Natural killer cell (primary cell): ENCODE measurements at regions not wholly inside any gene's neighbourhood (a gene's known extent, or its start where the extent isn't known, plus 50 kb on each side); places are given as distances from the start of the nearest gene placed in this dataset.

Experiments
- ATAC-seq, 3 donors: fragments of 150-1000 bp in 2 of 3; fragments of 200-7000 bp in 1 of 3; cut with Tn5 transposase; 1 replicate in 1 of 3; 2 replicates in 2 of 3; pipeline ENCODE4 v1.10.0; 2021; ENCODE audit warnings: mild to moderate bottlenecking in 2 of 3, moderate library complexity in 2 of 3
- DNase-seq, 2 donors: peaks; one replicate each; pipeline versions ENCODE4 v3.0.0 to v3.0.0-alpha.2; 2013 to 2021; ENCODE audit warnings: mixed read lengths in 1 of 2
- H3K27ac ChIP-seq: one replicate; pipeline ENCODE4 v1.5.1; 2013; ENCODE audit warnings: mild to moderate bottlenecking, low read length
- H3K27me3 ChIP-seq: one replicate; pipeline ENCODE4 v1.6.1; 2013; ENCODE audit warnings: low read length; ENCODE audit not compliant: control insufficient read depth, insufficient read depth
- H3K36me3 ChIP-seq: one replicate; pipeline ENCODE4 v1.6.1; 2013; ENCODE audit warnings: low read length; ENCODE audit not compliant: control insufficient read depth, insufficient read depth
- H3K4me1 ChIP-seq: one replicate; pipeline ENCODE4 v1.6.1; 2013; ENCODE audit warnings: low read length; ENCODE audit not compliant: control insufficient read depth, insufficient read depth
- H3K4me3 ChIP-seq: one replicate; pipeline ENCODE4 v1.5.1; 2013; ENCODE audit warnings: low read length
- H3K9me3 ChIP-seq: one replicate; pipeline ENCODE4 v1.6.1; 2013; ENCODE audit warnings: low read length; ENCODE audit not compliant: control insufficient read depth, insufficient read depth
- H3K27ac Mint-ChIP-seq, 2 donors: one replicate each; pipeline ENCODE4 v1.8.0; 2022; ENCODE audit warnings: mild to moderate bottlenecking in 2 of 2, mixed read lengths in 2 of 2, moderate library complexity in 1 of 2
- H3K27me3 Mint-ChIP-seq, 2 donors: one replicate each; pipeline ENCODE4 v1.8.0; 2022; ENCODE audit warnings: low read depth in 2 of 2, mixed read lengths in 2 of 2
- H3K36me3 Mint-ChIP-seq: one replicate; pipeline ENCODE4 v1.8.0; 2022; ENCODE audit warnings: mixed read lengths
- H3K4me1 Mint-ChIP-seq, 2 donors: one replicate each; pipeline ENCODE4 v1.8.0; 2022; ENCODE audit warnings: mixed read lengths in 2 of 2
- H3K4me3 Mint-ChIP-seq: one replicate; pipeline ENCODE4 v1.8.0; 2022; ENCODE audit warnings: mild to moderate bottlenecking, moderate library complexity, mixed read lengths
- H3K9me3 Mint-ChIP-seq, 2 donors: one replicate each; pipeline ENCODE4 v1.8.0; 2022; ENCODE audit warnings: mixed read lengths in 2 of 2
- WGBS: methylation state at CpG from one replicate; pipeline ENCODE4 v1.1.7; 2013; ENCODE audit warnings: missing lambda C conversion rate; ENCODE audit not compliant: insufficient coverage; 5-methylcytosine and 5-hydroxymethylcytosine counted together
- intact Hi-C: fragments of 100-400 bp; cut with micrococcal nuclease; formaldehyde crosslinking; loops from one replicate; pipeline ENCODE4 v1.14.2; 2022
- TF ChIP-seq, protein P1 (sequence below): fragments of 200-600 bp; IDR thresholded peaks from one replicate; pipeline ENCODE4 v1.8.0; 2022; ENCODE audit warnings: antibody characterized with exemption

DNA sequence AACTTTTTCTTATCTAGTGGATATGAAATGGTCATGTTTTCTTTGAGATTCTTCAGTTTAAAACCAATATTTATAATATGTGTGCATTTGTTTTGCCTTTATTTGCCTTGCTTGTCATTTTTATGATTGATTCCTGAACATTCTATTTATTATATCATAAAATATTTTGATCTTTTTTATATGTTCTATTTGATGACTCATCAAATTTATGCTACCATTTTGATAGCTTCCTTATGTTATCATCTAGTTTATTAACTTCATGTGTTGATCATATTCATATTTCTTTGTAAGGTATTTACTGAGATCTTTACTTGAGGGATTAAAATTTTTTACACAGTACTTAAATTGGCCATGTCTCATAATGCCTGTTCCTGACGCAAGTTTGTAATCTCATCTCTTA is 1650.0 kb downstream of the AMY1C start:
- H3K4me3 ChIP-seq, result no peak overlapping the region
- TF ChIP-seq, protein P1, sequence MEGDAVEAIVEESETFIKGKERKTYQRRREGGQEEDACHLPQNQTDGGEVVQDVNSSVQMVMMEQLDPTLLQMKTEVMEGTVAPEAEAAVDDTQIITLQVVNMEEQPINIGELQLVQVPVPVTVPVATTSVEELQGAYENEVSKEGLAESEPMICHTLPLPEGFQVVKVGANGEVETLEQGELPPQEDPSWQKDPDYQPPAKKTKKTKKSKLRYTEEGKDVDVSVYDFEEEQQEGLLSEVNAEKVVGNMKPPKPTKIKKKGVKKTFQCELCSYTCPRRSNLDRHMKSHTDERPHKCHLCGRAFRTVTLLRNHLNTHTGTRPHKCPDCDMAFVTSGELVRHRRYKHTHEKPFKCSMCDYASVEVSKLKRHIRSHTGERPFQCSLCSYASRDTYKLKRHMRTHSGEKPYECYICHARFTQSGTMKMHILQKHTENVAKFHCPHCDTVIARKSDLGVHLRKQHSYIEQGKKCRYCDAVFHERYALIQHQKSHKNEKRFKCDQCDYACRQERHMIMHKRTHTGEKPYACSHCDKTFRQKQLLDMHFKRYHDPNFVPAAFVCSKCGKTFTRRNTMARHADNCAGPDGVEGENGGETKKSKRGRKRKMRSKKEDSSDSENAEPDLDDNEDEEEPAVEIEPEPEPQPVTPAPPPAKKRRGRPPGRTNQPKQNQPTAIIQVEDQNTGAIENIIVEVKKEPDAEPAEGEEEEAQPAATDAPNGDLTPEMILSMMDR, result no peak
- Mint-ChIP-seq H3K27me3 (no peaks in the 10 kb centered on the region), H3K9me3 (peaks cover 10 to 12% of the 10 kb centered on the region in 2 donors), H3K4me1 (no peaks in the 10 kb centered on the region), H3K4me3 (no peak overlapping the region), H3K27ac (no peak overlapping the region), H3K36me3 (peaks cover 12% of the 10 kb centered on the region)
- no peaks in the 10 kb centered on the region for H3K36me3 ChIP-seq
- WGBS, result no CpG with 5 or more reads among the region's 1 CpG
- DNase-seq (no peak), ATAC-seq (no peak)
- intact Hi-C loops, result no loop called here
- H3K9me3 ChIP-seq, result peaks cover 21% of the 10 kb centered on the region
- no peaks in the 10 kb centered on the region for H3K27me3 ChIP-seq
- no peaks in the 10 kb centered on the region for H3K4me1 ChIP-seq
- H3K27ac ChIP-seq, result no peak overlapping the region

DNA sequence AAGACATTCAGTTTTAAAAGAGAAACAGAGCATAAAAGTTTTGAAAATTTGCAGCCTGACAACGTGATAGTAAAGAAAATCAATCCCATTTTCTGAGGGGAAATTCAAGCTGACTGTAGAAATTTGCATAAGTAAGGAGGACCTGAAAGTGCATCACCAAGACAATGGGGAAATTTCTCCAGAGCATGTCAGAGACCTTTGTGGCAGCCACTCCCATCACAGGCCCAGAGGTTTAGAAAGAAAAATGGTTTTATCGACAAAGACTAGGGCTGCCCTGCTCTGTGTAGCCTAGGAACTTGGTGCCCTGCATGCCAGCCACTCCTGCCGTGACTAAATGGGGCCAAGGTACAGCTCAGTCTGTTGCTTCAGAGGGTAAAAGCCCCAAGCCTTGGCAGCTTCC is 1640.2 kb upstream of the PRMT6 start:
- H3K27ac Mint-ChIP-seq, result no peak overlapping the region
- WGBS, result 78% methylated on average over 3 of the region's 3 CpGs
- no peak for ATAC-seq
- peaks cover 16 to 26% of the 10 kb centered on the region in 2 donors for H3K9me3 Mint-ChIP-seq
- Histone ChIP-seq H3K4me3 (no peak overlapping the region), H3K27ac (no peak overlapping the region), H3K36me3 (no peaks in the 10 kb centered on the region), H3K4me1 (no peaks in the 10 kb centered on the region), H3K9me3 (peaks cover 4% of the 10 kb centered on the region), H3K27me3 (no peaks in the 10 kb centered on the region)
- H3K36me3 Mint-ChIP-seq, result peaks cover 23% of the 10 kb centered on the region
- no peaks in the 10 kb centered on the region for H3K4me1 Mint-ChIP-seq
- no peak for DNase-seq
- intact Hi-C loops, result no loop called here
- TF ChIP-seq, protein P1, result no peak
- H3K4me3 Mint-ChIP-seq, result no peak overlapping the region
- H3K27me3 Mint-ChIP-seq, result no peaks in the 10 kb centered on the region

DNA sequence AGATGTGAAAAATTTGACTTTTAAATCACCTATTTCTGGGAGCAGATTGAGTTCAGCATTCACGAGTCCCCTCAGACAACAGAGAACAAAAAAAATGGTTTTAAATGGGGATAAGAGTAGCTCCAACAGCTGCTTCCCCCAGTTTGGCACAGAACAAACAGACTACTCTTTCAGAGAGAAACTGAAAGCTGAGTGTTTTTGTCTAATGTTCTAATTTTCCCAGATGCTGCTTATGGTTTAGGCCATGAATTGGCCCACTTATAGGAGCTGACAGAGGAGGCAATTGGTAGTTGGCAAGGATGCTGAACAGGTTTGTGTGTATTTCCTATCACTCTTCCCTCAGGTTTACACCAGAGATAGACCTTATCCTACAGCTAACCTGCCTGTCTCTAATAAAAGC is 1637.4 kb upstream of the PRMT6 start:
- TF ChIP-seq, protein P1, result no peak
- H3K27ac ChIP-seq, result no peak overlapping the region
- no peak overlapping the region for H3K27ac Mint-ChIP-seq
- ATAC-seq (no peak), DNase-seq (no peak)
- no peak overlapping the region for H3K4me3 ChIP-seq
- WGBS, result 100% methylated on average over 1 of the region's 1 CpG
- H3K4me1 Mint-ChIP-seq, result no peaks in the 10 kb centered on the region
- no peak overlapping the region for H3K4me3 Mint-ChIP-seq
- H3K36me3 ChIP-seq, result no peaks in the 10 kb centered on the region
- peaks cover 15% of the 10 kb centered on the region for H3K36me3 Mint-ChIP-seq
- H3K9me3 ChIP-seq, result no peaks in the 10 kb centered on the region
- no peaks in the 10 kb centered on the region for H3K27me3 Mint-ChIP-seq
- intact Hi-C loops, result no loop called here
- peaks cover 10 to 19% of the 10 kb centered on the region in 2 donors for H3K9me3 Mint-ChIP-seq
- H3K4me1 ChIP-seq, result no peaks in the 10 kb centered on the region
- H3K27me3 ChIP-seq, result no peaks in the 10 kb centered on the region

DNA sequence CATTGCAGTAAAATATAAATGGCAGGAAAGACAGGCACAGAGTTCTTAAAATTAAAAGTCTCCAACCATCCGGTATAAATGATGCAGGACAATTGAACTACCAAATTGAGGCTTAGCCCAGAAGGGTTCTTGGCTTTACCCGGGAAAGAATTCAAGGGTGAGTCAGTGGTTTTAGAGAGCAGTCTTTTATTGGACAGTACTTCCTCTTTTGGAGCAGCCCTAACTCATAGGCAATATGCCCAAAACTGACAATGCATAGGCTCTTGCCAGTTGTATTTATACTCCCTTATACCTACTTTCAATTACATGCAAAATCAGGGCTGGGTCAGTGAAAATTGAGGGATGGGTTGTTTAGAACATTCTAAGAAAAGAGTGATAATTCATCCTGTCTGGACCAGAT is 1628.9 kb upstream of the PRMT6 start:
- Mint-ChIP-seq H3K4me3 (no peak overlapping the region), H3K27ac (no peak overlapping the region), H3K36me3 (no peaks in the 10 kb centered on the region), H3K9me3 (peaks cover 3 to 8% of the 10 kb centered on the region in 2 donors), H3K27me3 (no peaks in the 10 kb centered on the region), H3K4me1 (no peaks in the 10 kb centered on the region)
- 50% methylated on average over 2 of the region's 2 CpGs for WGBS
- DNase-seq (no peak), ATAC-seq (no peak)
- Histone ChIP-seq H3K4me1 (no peaks in the 10 kb centered on the region), H3K9me3 (no peaks in the 10 kb centered on the region), H3K27me3 (no peaks in the 10 kb centered on the region), H3K36me3 (no peaks in the 10 kb centered on the region), H3K27ac (no peak overlapping the region), H3K4me3 (no peak overlapping the region)
- intact Hi-C loops, result no loop called here
- TF ChIP-seq, protein P1, result no peak
